Spleen (tissue), 7 donors: ENCODE measurements at regions not wholly inside any gene's neighbourhood (a gene's known extent, or its start where the extent isn't known, plus 50 kb on each side); places are given as distances from the start of the nearest gene placed in this dataset.
A peak's percentile ranks its signal among the peaks of the same experiment; 100 is the strongest.

Experiments used
- POLR2A ChIP-seq, 3 donors: fragments of 450-650 bp; IDR thresholded peaks; one replicate each; pipeline ENCODE4 v1.5.1; 2017; ENCODE audit warnings: antibody characterized with exemption in 3 of 3, mild to moderate bottlenecking in 1 of 3
- POLR2AphosphoS5 ChIP-seq, 3 donors: sonication (generic); formaldehyde crosslinking; IDR thresholded peaks; one replicate each; pipeline ENCODE4 v1.5.1; 2017; ENCODE audit warnings: antibody characterized with exemption in 3 of 3
- TF ChIP-seq, protein P1 (sequence below), 11 experiments: fragments of 200-600 bp in 7 of 11; fragments of 450-650 bp in 4 of 11; sonication (generic) in 4 of 11; IDR thresholded peaks in 8 of 11; conservative IDR thresholded peaks in 3 of 11; 1 replicate in 7 of 11; 2 replicates in 4 of 11; pipeline versions ENCODE4 v1.4.0 to v1.8.0; 2016 to 2021; ENCODE audit warnings: antibody characterized with exemption in 11 of 11, inconsistent platforms in 4 of 11, mild to moderate bottlenecking in 1 of 11
- donor health status: DM: no; HTN: no; CAD: no; lungs with moderate emphysema.
- donor health status: DM: no; HTN: no; CAD: no.
- donor health status: DM: no; HTN: no; CAD: no.

DNA sequence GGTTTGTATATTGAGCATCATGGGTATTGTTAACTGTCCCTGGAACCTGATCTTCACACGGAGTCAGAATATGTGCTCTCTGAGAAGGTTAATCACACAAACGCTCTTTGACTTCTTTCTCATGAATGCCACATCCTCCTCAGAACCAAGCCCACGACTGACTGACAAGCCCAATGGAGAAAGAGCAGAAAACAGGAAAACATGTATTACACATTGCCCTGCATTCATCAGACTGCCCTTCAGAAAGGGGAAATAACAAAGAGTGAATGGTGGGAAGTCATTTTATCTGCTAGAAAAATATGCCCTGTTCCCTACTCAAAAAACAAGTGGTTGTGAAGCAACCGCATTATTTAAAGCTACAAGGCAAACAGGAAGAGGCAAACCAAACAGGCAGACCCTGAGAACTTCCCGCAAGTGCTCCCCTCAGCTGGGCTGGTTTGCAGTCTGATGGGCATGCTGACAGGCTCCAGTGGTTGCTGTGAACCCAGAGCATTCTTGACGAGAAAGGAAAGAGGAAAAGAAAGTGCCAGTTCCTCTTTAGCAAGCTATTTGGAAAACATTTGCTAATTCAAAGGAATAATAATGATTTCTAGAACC is 172.9 kb upstream of the SETBP1 start:
- TF ChIP-seq, protein P1, sequence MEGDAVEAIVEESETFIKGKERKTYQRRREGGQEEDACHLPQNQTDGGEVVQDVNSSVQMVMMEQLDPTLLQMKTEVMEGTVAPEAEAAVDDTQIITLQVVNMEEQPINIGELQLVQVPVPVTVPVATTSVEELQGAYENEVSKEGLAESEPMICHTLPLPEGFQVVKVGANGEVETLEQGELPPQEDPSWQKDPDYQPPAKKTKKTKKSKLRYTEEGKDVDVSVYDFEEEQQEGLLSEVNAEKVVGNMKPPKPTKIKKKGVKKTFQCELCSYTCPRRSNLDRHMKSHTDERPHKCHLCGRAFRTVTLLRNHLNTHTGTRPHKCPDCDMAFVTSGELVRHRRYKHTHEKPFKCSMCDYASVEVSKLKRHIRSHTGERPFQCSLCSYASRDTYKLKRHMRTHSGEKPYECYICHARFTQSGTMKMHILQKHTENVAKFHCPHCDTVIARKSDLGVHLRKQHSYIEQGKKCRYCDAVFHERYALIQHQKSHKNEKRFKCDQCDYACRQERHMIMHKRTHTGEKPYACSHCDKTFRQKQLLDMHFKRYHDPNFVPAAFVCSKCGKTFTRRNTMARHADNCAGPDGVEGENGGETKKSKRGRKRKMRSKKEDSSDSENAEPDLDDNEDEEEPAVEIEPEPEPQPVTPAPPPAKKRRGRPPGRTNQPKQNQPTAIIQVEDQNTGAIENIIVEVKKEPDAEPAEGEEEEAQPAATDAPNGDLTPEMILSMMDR (IDR thresholded peaks at IDR 0.05 in 8 of 11, conservative IDR thresholded peaks at IDR 0.05 in 3 of 11): no peak
- TF ChIP-seq POLR2A (IDR thresholded peaks at IDR 0.05): no peak
- TF ChIP-seq POLR2AphosphoS5 (IDR thresholded peaks at IDR 0.05): peak in 2 of 3 donors; percentile 75 to 83
